CD1c-positive myeloid dendritic cell (primary cell): ENCODE measurements at regions not wholly inside any gene's neighbourhood (a gene's known extent, or its start where the extent isn't known, plus 50 kb on each side); places are given as distances from the start of the nearest gene placed in this dataset.

Experiments used
- DNase-seq: peaks from one replicate; pipeline ENCODE4 v3.0.0-alpha.2; 2016; ENCODE audit errors: extremely low spot score

GRCh38 chr16:86150641-86151238 lies 251.8 kb downstream of the IRF8 start:
- no peak for DNase-seq

DNA sequence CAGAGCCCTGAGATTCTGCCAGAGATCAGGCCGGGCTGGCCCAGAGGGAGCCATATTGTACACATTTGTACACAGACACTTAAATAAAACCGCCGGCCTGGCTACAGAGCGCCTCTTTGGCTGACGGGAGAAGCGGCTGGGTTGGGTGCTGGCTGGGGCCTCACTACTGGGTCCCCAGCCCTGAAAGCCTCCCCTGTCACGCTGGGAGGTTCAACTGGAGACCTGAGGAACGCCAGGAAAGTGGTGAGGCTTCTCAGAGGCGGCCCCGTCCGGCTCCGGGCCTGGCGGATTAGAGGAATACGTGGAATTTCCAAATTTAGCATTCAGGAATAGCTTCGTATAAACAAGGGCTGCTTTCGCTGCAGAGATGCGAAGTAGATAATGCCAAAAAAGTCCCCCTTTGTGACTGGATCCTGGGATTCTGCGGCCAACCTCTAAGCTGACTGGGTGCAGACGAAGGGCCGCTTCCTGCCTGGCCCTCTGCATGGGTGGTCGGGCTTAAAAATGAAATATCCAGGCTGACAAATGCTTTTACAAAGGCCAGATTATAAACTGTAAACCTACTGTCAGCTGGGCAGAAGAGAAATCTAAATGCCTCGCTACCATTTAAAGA lies 252.4 kb downstream of the IRF8 start:
- no peak for DNase-seq

DNA sequence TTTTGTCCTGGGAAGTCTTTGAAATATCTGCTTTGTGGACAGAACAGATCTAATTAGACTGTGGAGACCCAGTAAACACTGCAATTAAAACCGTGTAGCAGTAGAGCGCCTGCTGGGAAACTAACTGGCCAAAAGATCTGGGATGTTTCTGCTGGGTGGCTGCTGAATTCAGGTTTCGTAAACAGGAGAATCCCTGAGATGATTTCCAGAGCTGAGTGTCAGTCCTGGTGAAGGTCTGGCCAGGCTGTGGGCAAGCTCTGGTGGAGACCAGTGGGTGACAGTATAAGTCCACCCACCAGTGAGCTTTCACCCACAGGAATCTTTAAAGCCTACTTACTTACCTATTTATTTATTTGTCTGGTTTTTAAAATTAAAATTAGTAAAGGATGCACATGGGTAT lies 257.2 kb downstream of the IRF8 start:
- DNase-seq: no peak

DNA sequence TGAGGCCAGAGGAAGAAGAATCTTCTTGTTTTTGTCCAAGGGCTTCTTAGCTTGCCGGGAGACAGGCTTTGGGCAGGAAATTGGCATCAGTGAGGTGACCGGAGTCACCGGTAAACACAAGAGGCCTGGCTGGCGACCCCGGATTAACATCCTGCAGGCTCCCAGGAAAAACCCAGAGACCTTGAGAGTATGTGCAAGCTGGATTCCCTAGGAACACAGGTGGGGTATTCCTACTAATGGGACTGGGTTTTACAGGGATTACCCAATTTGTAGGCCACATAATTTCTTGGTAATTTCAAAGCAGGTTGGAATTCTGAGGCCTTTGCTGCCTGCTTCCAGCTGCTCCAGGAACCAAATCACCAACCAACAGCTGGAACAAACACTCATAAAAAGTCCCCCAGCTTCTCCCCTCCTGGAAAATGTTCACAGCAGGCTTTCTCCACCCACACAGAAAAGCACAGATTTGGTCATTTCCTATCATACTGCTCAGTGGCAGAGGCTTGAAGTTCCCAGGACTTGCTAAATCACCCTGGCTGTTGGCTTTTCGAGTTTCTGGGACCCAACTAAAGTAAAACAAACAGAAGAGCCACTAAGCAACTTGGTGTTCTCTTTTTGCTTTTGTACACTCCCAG lies 258.8 kb downstream of the IRF8 start:
- DNase-seq: no peak

GRCh38 chr16:86158688-86159360 lies 259.9 kb downstream of the IRF8 start:
- DNase-seq: no peak

DNA sequence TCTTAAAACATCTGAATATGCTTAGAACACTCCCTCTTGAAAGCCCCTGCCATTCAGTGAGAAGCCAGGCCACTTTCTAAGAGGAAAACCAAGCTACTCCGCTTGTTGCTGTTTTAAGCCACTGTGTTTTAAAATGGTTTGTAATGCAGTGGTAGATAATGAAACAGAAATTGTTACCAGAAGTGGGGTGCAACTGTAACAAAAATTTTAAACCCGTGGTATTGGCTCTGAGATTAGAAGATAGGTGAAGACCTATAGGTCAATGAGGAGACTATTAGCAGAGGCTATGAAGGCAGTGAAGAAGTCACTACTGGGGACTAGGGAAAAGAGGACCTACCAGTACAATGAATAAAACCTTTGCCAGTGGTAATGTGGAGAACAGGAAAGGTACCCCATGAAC lies 266.5 kb downstream of the IRF8 start:
- DNase-seq: no peak

DNA sequence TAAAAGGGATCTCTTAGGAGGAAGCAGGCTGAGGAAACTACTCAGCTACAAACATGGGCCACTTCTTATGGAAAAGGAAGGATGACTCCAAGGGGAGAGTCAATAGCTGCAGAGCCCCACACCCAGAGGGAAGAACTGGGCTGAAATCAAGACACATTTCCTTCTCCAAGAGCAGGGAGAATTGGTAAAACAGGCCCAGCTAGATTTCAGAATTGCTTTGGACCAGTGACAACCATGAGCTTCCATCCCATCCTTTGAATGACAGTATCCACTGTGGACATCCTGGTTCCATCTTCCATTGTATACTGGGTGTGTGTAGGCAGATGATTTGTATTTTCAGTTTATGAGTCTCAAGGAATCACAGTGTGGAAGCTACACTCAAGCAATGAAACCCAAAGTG lies 267.5 kb downstream of the IRF8 start:
- no peak for DNase-seq

GRCh38 chr16:86167061-86167460 lies 268.1 kb downstream of the IRF8 start:
- no peak for DNase-seq

DNA sequence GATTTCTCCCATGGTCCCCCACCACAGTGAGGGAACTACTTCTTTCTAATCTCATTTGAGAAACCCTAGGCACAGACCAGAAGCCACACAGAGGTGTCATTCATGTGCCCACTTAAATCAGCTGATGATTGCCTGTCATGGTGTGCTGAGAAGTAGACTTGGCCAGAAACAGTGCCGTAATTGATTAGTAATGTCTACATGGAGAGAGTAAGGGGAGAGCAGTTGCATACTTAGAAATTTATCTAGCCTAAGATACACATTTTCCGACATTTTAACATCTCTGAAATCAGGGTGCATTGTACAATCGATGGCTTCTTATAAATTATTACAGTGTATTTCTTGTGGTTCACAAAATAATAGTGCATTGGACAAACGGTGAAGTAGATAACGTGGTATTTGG lies 271.8 kb downstream of the IRF8 start:
- no peak for DNase-seq

DNA sequence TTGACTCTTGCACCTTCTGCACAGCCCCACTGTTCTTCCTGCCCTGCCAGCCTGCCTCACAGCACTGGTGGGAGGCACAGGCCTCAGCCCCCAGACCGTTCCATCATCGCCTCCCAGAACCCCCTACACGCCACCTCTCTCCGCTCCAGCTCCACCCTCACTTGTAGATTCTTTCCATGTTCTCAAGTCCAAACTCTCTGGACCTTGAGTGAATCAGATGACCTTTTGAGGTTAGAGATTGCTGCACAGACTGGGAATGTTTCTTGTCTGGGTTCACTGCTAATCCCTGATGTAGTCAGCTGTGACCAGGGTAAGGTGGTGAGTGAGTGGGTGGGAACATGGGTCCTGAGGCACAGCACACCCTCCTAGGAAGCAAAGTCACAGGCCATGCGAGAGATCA lies 272.4 kb downstream of the IRF8 start:
- DNase-seq: no peak

GRCh38 chr16:86175816-86176215 lies 276.9 kb downstream of the IRF8 start:
- DNase-seq: no peak

- DNase-seq: no peak
Observed at GRCh38 chr16:86176462-86176861, 277.5 kb downstream of the IRF8 start.

DNA sequence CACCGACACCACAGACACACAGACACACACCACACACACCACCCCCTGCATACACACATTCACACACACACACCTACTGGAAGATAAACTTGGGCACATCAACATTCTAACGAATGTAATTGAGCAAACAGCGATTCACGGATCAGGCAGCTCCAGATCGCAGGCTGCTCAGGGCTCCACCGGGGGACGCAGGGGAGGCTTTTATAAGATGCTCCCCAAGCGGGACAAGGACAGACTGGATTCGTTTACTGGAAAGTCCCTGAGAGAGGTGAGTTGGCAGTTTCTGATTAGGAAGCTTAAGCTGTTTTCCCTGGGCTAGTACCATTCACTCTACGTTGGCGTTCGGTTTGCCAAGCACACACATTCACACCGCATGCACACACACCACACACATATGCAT lies 281.3 kb downstream of the IRF8 start:
- DNase-seq: no peak

DNA sequence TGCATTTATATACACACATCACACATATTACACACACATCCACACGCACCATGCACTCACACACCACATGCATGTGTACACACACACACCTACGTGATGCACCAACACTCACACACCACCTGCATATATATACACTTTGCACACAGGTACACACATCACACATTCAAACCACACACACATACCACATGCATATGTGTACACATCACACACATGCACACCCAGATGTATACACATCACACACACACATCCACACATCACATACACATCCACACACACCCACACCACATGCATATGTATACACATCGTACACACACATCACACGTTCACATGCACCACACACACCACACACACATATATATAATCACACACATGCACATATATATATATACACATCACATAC lies 281.8 kb downstream of the IRF8 start:
- DNase-seq: no peak

- no peak for DNase-seq
Observed at GRCh38 chr16:86181526-86181925, 282.6 kb downstream of the IRF8 start.

DNA sequence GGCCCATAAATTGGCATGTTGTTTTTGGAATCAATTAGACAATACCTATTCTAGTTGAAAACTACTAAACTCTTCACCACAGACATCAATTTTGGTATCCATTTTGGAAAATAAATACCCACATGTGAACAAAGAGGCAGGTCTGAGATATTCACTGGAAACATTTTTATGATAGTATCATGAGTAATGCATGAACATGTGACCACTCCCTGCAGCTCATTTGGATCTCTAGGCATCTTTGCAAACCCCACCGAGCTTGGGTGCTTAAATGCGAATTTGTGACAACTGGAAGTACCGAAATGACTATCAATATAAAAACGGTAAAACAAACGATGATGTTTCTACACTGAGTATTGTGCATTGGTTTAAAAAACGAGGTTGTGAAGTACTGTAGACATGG lies 285.2 kb downstream of the IRF8 start:
- DNase-seq: no peak

DNA sequence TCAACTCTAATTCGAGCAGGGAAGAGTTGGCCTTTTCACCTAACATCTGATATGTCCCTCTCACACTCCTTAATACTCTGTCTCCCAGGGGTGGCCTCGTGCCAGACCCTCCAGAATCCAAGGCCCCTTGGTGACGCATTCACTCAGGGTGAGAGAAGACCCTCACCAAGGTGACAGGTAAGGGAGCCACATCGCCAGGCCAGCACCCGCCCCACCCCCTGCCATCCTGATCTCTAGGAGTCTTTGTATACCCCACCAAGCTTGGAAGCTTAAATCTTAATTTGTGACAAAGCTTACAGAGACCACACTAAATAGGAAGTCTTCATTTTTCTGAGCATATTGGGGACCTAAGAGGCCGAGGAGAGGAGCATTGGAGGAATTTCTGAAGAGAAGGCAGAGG lies 286.1 kb downstream of the IRF8 start:
- no peak for DNase-seq

GRCh38 chr16:86186313-86186712 lies 287.4 kb downstream of the IRF8 start:
- no peak for DNase-seq

- DNase-seq: no peak
Observed at GRCh38 chr16:86189934-86190333, 291.0 kb downstream of the IRF8 start.

DNA sequence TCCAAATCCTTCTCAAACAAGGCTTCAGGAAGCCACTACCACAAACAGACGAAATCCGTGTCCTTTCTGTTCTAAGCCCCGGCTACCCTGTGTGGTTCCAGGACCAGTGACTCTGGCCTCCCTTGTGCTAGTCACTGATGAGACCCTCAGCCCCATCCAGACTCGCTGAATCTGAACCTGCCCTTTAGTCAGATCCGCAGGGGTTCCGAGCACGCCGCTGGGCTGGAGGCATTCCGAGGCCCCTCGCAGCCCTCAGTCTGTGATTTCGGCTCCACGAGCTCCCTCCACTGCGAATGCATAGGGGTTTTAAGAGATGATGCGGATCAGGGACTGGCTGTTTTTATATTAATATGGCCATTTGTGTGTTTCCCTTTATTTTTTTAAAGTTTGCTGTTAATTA lies 292.7 kb downstream of the IRF8 start:
- no peak for DNase-seq

DNA sequence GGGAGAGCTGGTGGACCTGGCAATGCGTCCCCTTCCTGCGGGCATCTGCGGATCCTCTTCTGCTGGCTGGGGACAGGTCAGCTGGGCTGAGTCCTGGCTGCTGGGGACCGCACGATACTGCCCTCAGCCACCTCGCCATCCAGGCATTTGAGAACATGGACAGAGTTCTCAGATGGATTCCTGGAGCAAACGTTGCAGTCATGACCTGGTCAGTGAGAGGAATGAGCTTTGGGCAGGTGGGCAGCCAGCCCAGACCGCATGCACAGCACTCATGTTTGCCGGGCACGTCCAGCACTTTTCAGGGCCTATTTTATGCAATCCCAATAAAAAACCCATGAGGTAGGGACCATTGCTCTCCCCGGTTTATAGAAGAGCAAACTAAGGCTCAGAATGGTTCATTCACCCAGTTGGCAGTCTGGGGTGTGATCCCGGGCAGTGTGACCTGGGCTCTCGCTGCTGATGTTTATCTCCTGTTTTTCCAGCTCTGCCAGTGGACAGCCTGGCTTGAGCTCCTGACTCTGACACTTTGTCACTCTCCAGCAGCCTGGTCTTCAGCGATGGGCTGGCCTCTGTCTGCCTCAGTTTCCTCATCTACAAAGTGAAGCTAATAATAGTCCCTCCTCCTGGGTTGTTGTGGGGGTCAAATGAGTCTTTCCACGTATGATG lies 294.7 kb downstream of the IRF8 start:
- no peak for DNase-seq

GRCh38 chr16:86195863-86196630 lies 297.1 kb downstream of the IRF8 start:
- no peak for DNase-seq
